ENCODE measurements at regions not wholly inside any gene's neighbourhood (a gene's known extent, or its start where the extent isn't known, plus 50 kb on each side); places are given as distances from the start of the nearest gene placed in this dataset.

DNA sequence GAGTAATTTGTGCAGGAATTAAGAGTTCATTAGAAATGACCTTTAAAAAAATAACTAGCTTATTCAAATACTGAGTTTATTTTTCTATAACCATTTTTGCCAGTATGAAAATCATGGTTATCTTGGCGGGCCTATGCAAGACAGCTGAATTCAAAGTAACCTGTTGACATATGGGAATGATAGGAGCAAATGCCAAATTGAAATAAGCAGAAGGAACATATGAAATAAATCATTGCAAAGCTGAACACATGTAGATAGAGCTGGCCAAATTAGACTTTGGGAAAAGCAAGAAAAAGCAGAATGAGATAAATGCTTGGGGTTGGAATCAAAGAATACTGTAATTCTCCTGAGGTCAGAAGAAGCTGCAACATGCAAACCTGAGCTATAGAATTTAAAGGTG is 372.5 kb downstream of the ADAMTS20 start:
- no peaks in the 10 kb centered on the region for H3K27me3 Mint-ChIP-seq (ENCODE audit: unreplicated experiment)
- DNase-seq (ENCODE audit: low spot score): no peak
- H3K4me3 Mint-ChIP-seq (ENCODE audit: unreplicated experiment): no peak overlapping the region
- H3K9me3 Mint-ChIP-seq (ENCODE audit: unreplicated experiment): peaks cover 5% of the 10 kb centered on the region
- H3K27ac Mint-ChIP-seq (ENCODE audit: unreplicated experiment): no peak overlapping the region
- TF ChIP-seq, protein P1, sequence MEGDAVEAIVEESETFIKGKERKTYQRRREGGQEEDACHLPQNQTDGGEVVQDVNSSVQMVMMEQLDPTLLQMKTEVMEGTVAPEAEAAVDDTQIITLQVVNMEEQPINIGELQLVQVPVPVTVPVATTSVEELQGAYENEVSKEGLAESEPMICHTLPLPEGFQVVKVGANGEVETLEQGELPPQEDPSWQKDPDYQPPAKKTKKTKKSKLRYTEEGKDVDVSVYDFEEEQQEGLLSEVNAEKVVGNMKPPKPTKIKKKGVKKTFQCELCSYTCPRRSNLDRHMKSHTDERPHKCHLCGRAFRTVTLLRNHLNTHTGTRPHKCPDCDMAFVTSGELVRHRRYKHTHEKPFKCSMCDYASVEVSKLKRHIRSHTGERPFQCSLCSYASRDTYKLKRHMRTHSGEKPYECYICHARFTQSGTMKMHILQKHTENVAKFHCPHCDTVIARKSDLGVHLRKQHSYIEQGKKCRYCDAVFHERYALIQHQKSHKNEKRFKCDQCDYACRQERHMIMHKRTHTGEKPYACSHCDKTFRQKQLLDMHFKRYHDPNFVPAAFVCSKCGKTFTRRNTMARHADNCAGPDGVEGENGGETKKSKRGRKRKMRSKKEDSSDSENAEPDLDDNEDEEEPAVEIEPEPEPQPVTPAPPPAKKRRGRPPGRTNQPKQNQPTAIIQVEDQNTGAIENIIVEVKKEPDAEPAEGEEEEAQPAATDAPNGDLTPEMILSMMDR (IDR thresholded peaks at IDR 0.05; ENCODE audit: unreplicated experiment): no peak
- no peaks in the 10 kb centered on the region for H3K4me1 Mint-ChIP-seq (ENCODE audit: unreplicated experiment)
- H3K36me3 Mint-ChIP-seq (ENCODE audit: low read depth, unreplicated experiment): peaks cover 7% of the 10 kb centered on the region

DNA sequence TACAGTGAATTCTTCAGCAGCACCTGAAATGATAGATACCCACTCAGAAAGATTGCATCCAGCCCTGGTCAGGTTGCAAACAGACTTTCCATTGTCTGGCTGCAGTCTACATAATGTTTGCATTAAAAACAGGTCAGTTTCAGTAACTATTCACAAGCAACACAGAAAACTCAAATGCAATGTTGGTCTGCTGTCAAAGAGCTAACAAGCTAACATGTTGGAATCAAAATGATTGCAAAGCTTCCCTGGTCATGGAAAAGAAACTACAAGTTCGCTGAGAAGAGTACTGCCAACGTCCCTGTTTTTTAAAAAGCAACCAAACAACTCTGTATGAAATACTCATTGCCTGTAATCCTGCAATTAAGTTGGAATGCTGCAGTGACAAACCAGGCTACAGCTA is 374.7 kb downstream of the ADAMTS20 start:
- Mint-ChIP-seq H3K9me3 (ENCODE audit: unreplicated experiment) (no peaks in the 10 kb centered on the region), H3K4me1 (ENCODE audit: unreplicated experiment) (no peaks in the 10 kb centered on the region), H3K4me3 (ENCODE audit: unreplicated experiment) (no peak overlapping the region), H3K36me3 (ENCODE audit: low read depth, unreplicated experiment) (no peaks in the 10 kb centered on the region), H3K27me3 (ENCODE audit: unreplicated experiment) (no peaks in the 10 kb centered on the region), H3K27ac (ENCODE audit: unreplicated experiment) (no peak overlapping the region)
- no peak for DNase-seq (ENCODE audit: low spot score)
- TF ChIP-seq, protein P1 (IDR thresholded peaks at IDR 0.05; ENCODE audit: unreplicated experiment): no peak

DNA sequence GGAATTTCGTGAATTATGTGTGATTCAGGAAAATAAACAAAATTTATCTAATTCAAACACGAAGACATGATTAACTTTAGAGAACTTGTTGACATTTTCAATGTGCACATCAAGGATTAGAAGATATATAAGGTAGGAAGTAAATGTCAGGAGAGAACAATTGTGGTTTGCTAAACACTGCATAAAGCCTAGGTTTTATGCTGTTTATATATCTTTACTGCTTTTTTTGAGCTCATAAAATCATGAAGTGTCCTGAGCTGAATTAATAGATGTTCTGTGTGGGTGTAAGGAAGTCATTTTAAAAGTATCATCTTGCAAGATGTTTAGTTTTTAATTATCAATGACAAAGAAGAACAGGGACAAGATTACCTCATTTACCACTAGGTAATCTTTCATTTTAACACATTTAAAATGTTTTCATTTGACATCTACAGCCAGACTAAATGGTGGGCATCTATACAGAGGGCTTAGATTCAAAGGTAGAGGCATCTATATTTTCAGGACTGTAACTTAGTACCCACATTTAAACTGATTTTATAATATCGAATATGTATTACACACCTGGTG is 382.8 kb downstream of the ADAMTS20 start:
- Mint-ChIP-seq H3K36me3 (ENCODE audit: low read depth, unreplicated experiment) (no peaks in the 10 kb centered on the region), H3K4me1 (ENCODE audit: unreplicated experiment) (no peaks in the 10 kb centered on the region), H3K27ac (ENCODE audit: unreplicated experiment) (no peak overlapping the region), H3K4me3 (ENCODE audit: unreplicated experiment) (no peak overlapping the region), H3K27me3 (ENCODE audit: unreplicated experiment) (no peaks in the 10 kb centered on the region), H3K9me3 (ENCODE audit: unreplicated experiment) (no peaks in the 10 kb centered on the region)
- TF ChIP-seq, protein P1 (IDR thresholded peaks at IDR 0.05; ENCODE audit: unreplicated experiment): no peak
- DNase-seq (ENCODE audit: low spot score): no peak

DNA sequence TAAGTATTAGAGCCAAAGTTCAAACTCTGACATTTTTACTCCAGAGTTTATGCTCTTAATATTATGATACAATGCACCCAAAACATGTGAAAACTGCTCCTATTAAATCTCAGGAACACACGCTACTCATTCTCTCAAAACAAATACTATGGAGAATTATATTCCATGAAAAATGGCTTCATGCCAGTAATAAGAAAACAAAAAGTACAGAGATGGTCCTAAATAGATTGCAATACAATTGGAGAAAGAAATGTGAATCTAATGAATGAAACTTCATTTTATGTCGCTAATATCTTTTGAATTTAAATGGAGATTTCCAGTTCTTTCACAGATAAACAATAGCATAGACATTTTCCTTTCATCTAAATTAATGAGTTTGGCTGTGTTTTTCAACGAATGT is 384.3 kb downstream of the ADAMTS20 start:
- no peaks in the 10 kb centered on the region for H3K9me3 Mint-ChIP-seq (ENCODE audit: unreplicated experiment)
- TF ChIP-seq, protein P1 (IDR thresholded peaks at IDR 0.05; ENCODE audit: unreplicated experiment): no peak
- no peaks in the 10 kb centered on the region for H3K4me1 Mint-ChIP-seq (ENCODE audit: unreplicated experiment)
- no peaks in the 10 kb centered on the region for H3K27me3 Mint-ChIP-seq (ENCODE audit: unreplicated experiment)
- no peak overlapping the region for H3K4me3 Mint-ChIP-seq (ENCODE audit: unreplicated experiment)
- H3K27ac Mint-ChIP-seq (ENCODE audit: unreplicated experiment): no peak overlapping the region
- no peak for DNase-seq (ENCODE audit: low spot score)
- no peaks in the 10 kb centered on the region for H3K36me3 Mint-ChIP-seq (ENCODE audit: low read depth, unreplicated experiment)

DNA sequence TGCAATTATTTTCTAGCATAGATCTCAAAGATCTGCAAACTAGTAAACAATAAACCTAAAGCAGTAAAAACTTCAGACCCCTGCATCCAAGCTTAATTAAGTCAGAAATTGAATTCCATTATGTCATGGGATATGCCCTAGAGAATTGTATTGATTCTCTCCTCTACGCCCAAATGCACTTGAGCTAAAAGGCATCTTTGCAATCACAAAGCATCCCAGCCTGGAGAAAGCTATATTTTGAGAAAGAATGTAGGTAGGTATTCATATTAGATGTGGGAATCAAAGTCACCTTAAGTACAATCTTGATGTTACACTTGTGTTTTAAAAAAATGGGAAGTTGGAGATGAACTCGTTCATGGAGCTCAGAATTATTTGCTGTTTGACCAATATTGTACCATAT is 386.7 kb downstream of the ADAMTS20 start:
- DNase-seq (ENCODE audit: low spot score): no peak
- no peaks in the 10 kb centered on the region for H3K36me3 Mint-ChIP-seq (ENCODE audit: low read depth, unreplicated experiment)
- H3K4me3 Mint-ChIP-seq (ENCODE audit: unreplicated experiment): no peak overlapping the region
- no peaks in the 10 kb centered on the region for H3K4me1 Mint-ChIP-seq (ENCODE audit: unreplicated experiment)
- H3K27ac Mint-ChIP-seq (ENCODE audit: unreplicated experiment): no peak overlapping the region
- no peaks in the 10 kb centered on the region for H3K27me3 Mint-ChIP-seq (ENCODE audit: unreplicated experiment)
- TF ChIP-seq, protein P1 (IDR thresholded peaks at IDR 0.05; ENCODE audit: unreplicated experiment): no peak
- H3K9me3 Mint-ChIP-seq (ENCODE audit: unreplicated experiment): no peaks in the 10 kb centered on the region

Measured in endothelial cell (in vitro differentiated cells).